GM19035 (cell line): ENCODE measurements at regions not wholly inside any gene's neighbourhood (a gene's known extent, or its start where the extent isn't known, plus 50 kb on each side); places are given as distances from the start of the nearest gene placed in this dataset.
"Not testable (repeated sequence)": the region's sequence is repeated elsewhere in the genome, so short reads cannot be mapped to it uniquely, and the experiment has no call there.

ENCODE experiments used
- ATAC-seq: cut with Tn5 transposase; IDR thresholded peaks from one replicate; pipeline ENCODE4 v1.9.1; 2021; ENCODE audit not compliant: unreplicated experiment

GRCh38 chr9:80502306-80502705 lies 930.5 kb downstream of the TLE4 start:
- no peak for ATAC-seq

GRCh38 chr9:80501635-80502034 lies 929.9 kb downstream of the TLE4 start:
- no peak for ATAC-seq

- no peak for ATAC-seq
Measured at GRCh38 chr9:80500300-80500699, 928.5 kb downstream of the TLE4 start.

GRCh38 chr9:80498001-80498555 lies 926.3 kb downstream of the TLE4 start:
- ATAC-seq = no peak

- no peak for ATAC-seq
Measured at GRCh38 chr9:80496901-80497556, 925.3 kb downstream of the TLE4 start.

GRCh38 chr9:80493258-80493657 lies 921.5 kb downstream of the TLE4 start:
- ATAC-seq = no peak

- ATAC-seq = no peak
Measured at GRCh38 chr9:80492221-80492620, 920.5 kb downstream of the TLE4 start.

GRCh38 chr9:80491086-80491696 lies 919.4 kb downstream of the TLE4 start:
- ATAC-seq = no peak

GRCh38 chr9:80489329-80489728 lies 917.6 kb downstream of the TLE4 start:
- no peak for ATAC-seq

- no peak for ATAC-seq
Measured at GRCh38 chr9:80485420-80486250, 913.9 kb downstream of the TLE4 start.

- not testable (repeated sequence) for ATAC-seq
Measured at GRCh38 chr9:80482251-80482650, 910.5 kb downstream of the TLE4 start.

- ATAC-seq = no peak
Measured at GRCh38 chr9:80467632-80468031, 895.9 kb downstream of the TLE4 start.

GRCh38 chr9:80465556-80465955 lies 893.8 kb downstream of the TLE4 start:
- ATAC-seq = no peak

- ATAC-seq = no peak
Measured at GRCh38 chr9:80449513-80449912, 877.7 kb downstream of the TLE4 start.

GRCh38 chr9:80448996-80449395 lies 877.2 kb downstream of the TLE4 start:
- no peak for ATAC-seq

- no peak for ATAC-seq
Measured at GRCh38 chr9:80447876-80448275, 876.1 kb downstream of the TLE4 start.

GRCh38 chr9:80440724-80441123 lies 869.0 kb downstream of the TLE4 start:
- ATAC-seq = no peak

GRCh38 chr9:80437825-80438224 lies 866.1 kb downstream of the TLE4 start:
- ATAC-seq = no peak

GRCh38 chr9:80437091-80437640 lies 865.4 kb downstream of the TLE4 start:
- ATAC-seq = no peak

- ATAC-seq = no peak
Measured at GRCh38 chr9:80435591-80435990, 863.8 kb downstream of the TLE4 start.

GRCh38 chr9:80426992-80427391 lies 855.2 kb downstream of the TLE4 start:
- ATAC-seq = no peak
